Panc1 (cell line): ENCODE measurements at regions not wholly inside any gene's neighbourhood (a gene's known extent, or its start where the extent isn't known, plus 50 kb on each side); places are given as distances from the start of the nearest gene placed in this dataset.

Experiments used
- CTCF ChIP-seq: fragments of 450-650 bp; IDR thresholded peaks from 2 replicates; pipeline ENCODE4 v1.5.1; 2017; ENCODE audit warnings: mild to moderate bottlenecking
- TCF7L2 ChIP-seq: IDR thresholded peaks from 2 replicates; pipeline ENCODE4 v1.6.1; 2011; ENCODE audit warnings: mild to moderate bottlenecking, low read depth, low read length, inconsistent platforms

GRCh38 chr5:165714598-165714997 is 2209.2 kb downstream of the MAT2B start:
- no peak for TF ChIP-seq CTCF
- TF ChIP-seq TCF7L2: no peak
